T47D (cell line): ENCODE measurements at regions not wholly inside any gene's neighbourhood (a gene's known extent, or its start where the extent isn't known, plus 50 kb on each side); places are given as distances from the start of the nearest gene placed in this dataset.

Experiments
- DNase-seq, 2 experiments: peaks; one replicate each; pipeline versions ENCODE4 v3.0.0 to v3.0.0-alpha.2; 2011 to 2012; ENCODE audit warnings: low read depth in 1 of 2, low spot score in 1 of 2
- JUND ChIP-seq: IDR thresholded peaks from 2 replicates; pipeline ENCODE4 v1.6.1; 2012; ENCODE audit warnings: low read depth
- in situ Hi-C: cut with HindIII; loops from 2 replicates; pipeline ENCODE4 v1.10.0; 2016; ENCODE audit warnings: low sequenced_read_pairs, low pct_unique_long_range_greater_than_20kb

DNA sequence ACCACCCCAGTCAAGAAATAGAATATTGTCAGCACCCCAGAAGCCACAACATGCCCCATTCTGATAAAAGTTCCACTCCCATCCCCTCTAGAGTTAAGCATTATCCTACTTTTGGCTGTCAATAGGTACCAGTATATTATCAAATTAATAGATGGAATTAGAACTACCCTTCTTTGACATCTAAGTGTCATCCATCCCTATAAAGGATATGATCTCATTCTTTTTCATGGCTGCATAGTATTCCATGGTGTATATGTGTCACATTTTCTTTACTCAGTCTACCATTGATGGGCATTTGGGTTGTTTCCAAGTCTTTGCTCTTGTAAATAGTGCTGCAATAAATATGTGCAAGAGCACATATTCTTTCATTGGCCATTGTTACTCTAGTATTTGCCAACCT is 246.2 kb downstream of the SEC23A start:
- no peak for TF ChIP-seq JUND
- no peak for DNase-seq
- in situ Hi-C loops = no loop called here

DNA sequence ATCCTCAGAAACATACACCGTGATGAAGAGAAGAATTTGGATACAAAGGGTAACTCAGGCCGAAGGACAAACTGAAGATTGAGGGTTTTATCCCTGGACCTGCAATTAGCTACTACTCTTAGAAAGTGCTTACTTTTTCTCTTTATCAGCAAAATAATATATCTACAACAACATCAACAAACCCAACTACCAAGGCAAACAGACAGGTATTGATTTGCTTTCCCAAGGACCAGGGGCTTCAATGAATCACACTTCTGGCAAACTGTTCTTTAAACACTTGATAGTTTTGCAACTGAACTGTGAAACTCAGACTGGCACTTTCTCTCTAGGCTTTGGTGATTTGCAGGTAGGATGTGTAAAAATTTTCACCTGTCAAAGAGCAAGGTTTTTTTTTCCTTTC is 247.5 kb downstream of the SEC23A start:
- in situ Hi-C loops = no loop called here
- DNase-seq = no peak
- TF ChIP-seq JUND = no peak

DNA sequence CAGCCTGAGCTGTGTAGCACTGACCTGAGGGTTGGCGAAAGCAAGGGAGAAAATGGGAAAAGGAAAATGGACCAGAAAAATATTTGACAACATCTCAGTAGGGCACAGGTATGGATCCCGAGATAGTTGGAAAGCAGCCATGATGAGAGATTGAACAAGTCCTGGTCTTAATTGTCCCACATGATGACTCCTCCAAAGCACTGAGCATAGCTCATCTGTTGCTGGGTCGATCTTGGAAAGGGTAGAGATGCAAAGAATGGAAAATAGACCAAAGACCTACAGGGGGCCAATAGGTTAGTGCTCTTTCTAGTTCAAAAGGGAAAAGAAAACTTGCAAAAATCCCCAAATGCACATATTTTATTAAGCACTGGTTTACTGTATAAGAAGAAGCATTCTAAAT is 251.9 kb downstream of the SEC23A start:
- in situ Hi-C loops = no loop called here
- no peak for DNase-seq
- TF ChIP-seq JUND = no peak

DNA sequence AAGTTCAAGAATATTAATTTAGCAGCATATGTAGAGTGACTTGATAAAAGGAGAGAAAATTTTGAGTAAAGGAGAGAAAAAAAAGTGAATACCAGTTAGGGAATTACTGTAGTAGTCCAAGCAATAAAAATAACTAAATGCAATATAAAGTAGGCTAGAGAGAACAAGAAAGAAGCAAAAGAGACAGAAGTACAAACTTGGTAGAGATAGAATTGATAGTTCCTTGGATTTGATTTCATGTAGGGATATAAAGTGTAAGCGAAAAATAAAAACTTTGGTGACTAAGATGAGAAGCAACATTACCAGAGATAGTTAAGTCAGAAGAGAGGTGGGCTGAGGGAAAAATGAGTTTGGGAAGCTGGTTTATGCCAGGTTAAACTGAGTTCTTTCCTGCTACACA is 252.4 kb downstream of the SEC23A start:
- in situ Hi-C loops = no loop called here
- DNase-seq = no peak
- TF ChIP-seq JUND = no peak

DNA sequence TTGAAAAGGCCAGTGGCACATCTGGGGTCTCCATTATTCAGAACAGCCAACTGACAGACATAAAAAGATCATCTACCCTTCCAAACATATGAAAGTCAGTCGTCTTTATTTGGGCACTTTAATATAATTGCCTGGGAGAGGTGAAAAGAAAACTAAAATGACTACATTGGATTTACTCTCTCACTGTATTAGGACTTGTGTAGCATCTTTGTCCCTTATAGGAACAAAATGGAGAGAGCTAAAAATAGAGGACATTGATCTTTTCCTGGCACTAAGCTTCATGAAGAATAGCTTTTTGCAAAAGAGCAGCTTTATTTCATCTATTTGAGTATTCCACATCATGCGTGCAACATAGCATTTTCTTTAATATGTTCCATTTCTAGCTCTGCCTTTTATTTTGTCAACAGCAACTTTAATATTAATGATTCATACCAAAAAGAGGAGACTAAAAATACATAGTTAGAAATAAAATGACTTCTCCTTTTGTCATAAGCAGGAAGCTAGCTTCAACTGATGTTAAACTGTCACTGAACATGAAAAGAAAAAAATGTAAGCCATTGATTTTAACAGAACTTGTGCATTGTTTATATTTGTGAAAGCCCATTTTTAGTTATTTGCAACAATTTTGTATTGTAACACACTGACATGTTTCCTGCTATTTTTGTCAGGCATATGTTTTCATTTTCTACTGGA is 254.6 kb downstream of the SEC23A start:
- TF ChIP-seq JUND = no peak
- no peak for DNase-seq
- in situ Hi-C loops = no loop called here

DNA sequence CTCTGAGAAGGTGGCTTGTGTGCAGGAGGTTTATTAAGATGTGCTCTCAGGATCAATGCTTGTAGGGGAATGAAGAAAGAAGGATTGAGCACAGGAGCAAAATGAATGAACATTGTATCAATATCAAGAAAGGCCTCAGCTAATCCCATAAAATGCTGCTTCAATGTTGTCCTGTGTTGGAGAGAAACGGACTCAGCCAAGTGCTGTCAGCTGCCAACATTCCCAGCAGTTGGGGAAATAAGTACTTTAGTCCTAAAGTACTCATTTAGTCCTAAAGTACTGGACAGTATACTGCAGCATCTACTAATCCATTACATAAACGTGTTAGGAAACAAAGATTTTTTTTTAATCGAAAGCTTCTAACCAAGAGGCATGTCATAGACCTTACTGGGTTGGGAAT is 255.9 kb downstream of the SEC23A start:
- DNase-seq = no peak
- TF ChIP-seq JUND = no peak
- in situ Hi-C loops = no loop called here

DNA sequence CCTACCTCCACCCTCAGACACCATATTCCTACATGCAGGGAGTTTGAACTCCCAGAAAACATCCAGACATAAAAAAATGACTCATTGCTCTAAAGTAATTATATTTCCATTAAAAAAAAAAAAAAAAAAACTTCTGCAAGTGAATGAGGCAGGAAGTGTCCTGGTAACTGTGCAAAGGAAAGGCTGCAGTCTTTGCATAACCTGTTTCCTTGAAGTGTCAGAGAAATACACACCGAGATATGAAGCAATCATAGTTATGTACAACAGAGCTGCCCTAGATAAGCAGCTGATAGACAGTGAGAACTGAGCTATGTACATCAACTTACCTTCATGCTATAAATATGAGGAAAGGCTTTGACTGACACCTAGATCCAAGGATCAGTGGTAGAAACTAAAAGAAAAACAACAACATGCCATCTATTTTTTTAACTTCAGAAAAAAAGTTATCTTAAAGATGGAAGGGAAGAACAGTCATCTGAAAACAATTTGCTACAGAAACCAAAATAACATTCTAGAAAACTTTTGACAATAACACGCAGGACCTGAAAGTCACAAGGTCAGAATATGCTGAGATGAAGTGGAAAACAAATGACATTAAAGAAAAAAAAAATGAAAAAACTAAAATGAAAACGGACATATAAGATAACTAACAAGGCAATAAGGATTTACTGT is 263.2 kb downstream of the SEC23A start:
- no peak for TF ChIP-seq JUND
- no peak for DNase-seq
- in situ Hi-C loops = no loop called here

DNA sequence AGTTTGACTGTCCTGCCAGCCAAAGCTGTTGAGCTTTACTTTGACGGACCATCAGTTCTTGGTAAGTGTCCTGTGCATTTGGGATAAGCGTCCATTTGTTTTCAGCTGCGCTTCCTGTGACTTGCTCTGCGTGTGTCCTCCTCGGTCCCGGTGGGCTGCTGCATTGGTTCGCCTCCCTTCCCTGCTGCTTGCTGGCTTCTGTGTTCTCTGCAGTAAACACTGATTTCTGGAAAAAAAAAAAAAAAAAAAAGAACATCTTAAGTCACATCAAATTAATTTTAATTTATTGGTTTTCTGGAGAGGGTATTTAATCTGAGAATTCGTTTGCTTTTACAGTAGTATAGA is 264.1 kb downstream of the SEC23A start:
- in situ Hi-C loops = no loop called here
- TF ChIP-seq JUND = no peak
- no peak for DNase-seq

DNA sequence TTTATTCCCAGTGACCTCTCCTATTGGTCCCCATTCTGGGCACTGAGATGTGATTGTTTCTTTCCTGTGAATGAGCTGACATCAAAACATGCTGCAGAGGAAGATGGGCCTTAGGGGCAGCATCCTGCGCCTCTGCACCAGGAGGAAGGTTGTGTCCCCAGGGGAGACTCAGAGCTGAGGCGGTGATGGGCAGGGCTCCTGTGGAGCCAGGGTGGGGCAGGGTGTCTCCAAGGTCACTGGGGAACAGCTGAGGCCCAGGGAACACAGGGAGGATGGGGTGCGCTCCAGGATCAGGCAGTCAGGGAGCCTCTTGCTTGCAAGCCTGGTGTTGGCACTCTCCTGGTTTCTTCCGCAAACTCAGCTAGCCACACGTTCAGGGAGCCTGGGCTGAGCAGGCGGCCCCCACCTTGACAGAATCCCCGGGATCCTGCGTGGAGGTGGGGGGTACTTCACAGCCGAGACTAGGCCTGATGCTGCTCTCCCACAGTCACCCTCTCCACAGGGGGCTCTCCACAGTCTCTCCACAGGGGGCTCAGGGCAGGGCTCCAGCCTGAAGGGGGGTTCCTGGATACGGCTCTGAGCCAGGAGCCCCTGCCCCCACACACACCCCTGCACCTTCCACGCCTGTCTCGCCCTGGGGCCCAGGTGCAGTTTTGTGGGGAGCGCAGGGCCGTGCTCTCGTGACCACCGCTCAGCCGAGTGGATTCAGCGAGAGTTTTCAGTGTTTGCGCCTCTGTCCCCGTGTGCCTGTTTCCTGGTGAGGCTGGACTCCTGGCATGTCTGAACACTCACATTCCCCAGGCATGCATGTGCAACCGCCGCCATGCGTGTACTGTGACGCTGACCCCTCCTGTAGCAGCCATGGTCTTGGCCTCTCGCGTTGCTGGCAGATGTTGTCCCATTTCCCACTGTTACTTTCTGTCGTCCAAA is 264.7 kb downstream of the SEC23A start:
- TF ChIP-seq JUND = no peak
- in situ Hi-C loops = no loop called here
- DNase-seq = no peak

DNA sequence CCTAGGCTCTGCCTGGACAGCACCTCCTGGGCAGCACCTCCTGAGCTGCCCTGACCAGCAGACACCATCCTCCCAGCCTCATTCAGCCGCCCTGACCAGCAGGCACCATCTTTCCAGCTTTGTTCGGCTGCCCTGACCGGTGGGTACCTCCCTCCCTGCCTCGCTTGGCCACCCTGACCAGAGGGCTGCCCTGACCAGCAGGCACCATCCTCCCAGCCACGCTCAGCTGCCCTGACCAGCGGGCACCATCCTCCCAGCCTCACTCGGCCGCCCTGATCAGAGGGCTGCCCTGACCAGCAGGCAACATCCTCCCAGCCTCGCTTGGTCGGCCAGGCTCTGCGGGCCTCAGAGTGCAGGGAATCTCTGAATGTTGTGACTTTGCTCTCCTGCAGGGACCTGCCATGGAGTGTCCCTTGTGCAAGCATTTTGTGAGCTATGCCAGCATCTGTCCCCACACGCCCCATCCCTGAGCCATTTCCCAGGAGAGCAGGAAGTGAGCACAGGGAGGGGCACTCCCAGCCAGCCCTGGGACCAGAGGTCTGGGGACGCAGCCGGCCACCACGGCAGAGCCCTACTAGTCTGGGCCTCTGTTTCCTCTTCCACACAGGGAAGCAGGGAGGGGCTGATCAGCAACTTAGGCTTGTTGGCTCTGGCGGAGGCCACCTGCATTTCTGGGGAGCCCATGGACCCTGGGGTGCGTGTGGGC is 265.5 kb downstream of the SEC23A start:
- TF ChIP-seq JUND = no peak
- DNase-seq = no peak
- in situ Hi-C loops = no loop called here

DNA sequence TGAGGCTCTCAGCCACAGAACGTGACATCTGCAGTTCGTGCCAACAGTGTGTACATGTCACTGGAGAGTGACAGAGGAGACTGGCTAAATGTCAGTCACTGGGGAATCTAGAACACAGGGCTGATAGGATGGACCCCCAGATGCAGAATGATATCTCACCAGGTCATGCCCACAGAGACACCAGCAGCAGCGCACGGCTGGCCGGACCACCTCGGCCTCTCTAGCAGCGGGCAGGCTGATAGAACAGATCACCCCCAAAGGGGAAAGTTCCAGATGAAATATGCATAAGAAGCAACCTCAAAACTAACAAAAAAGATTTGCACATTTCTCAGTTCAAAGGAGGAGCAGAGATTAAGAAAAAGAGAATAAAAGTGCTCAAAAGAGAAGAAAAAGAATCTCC is 266.5 kb downstream of the SEC23A start:
- no peak for DNase-seq
- TF ChIP-seq JUND = no peak
- in situ Hi-C loops = no loop called here

DNA sequence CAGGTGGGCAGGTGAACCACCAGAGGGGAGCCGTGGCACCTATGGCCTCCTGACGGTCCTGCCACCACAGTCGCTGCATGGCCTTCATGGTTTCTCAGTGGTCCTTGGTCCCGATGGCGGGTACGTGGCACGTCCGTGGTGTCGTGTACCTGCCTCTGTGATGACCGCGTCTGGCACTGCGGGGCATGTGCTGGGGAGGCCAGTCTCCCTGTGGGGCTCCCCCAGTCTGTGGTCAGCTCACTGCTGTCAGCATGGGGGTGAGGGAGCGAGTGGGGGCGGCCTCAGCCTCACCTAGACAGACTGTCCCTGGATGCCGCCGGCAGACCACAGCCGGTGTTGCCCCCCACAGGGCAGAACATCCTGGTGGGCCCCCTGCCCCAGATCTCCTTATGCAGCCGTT is 267.2 kb downstream of the SEC23A start:
- DNase-seq = no peak
- no peak for TF ChIP-seq JUND
- in situ Hi-C loops = no loop called here

DNA sequence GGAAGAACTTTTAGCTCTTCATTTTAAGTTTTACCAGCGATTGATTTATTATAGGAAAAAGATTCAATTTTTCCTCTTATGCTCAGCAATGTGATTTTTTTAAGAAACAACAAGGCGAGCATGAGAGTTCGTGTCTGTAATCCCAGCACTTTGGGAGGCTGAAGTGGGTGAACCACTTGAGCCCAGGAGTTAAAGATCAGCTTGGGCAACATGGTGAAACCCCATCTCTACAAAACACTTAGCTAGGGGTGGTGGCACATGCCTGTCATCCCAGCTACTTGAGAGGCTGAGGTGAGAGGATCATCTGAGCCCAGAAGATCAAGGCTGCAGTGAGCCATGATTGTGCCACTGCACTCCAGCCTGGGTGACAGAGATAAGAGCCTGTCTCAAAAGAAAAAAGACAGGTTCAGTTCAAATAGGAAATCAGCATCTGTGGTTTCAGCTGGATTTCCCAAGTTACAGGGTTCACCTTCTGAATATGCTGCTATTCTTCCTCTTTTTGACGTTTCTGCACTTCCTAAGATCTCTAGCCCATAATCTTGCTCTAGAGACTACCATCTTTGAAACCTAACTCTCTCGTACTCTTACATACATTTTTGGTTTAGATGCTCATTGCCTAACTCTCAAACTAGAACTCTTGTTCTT is 274.7 kb downstream of the SEC23A start:
- in situ Hi-C loops = no loop called here
- TF ChIP-seq JUND = no peak

More for the DNA sequence above, 274.7 kb downstream of the SEC23A start:
- no peak for DNase-seq
